Activated CD4-positive, alpha-beta T cell treated with anti-CD3 and anti-CD28 coated beads, Interleukin-2, amount 10 ng/mL, durations not matched to agents 7 days and 5 days (primary cell): ENCODE measurements at regions not wholly inside any gene's neighbourhood (a gene's known extent, or its start where the extent isn't known, plus 50 kb on each side); places are given as distances from the start of the nearest gene placed in this dataset.
A peak's percentile ranks its signal among the peaks of the same experiment; 100 is the strongest.
"Not testable (repeated sequence)": the region's sequence is repeated elsewhere in the genome, so short reads cannot be mapped to it uniquely, and the experiment has no call there.

Experiments used
- CTCF ChIA-PET: fragments of 350-600 bp; sonication (Branson Sonifier 250); formaldehyde crosslinking; loops from one replicate; lab custom pipeline; 2021; ENCODE audit warnings: antibody characterized with exemption; lab: Charles Lee
- POLR2A ChIA-PET: fragments of 350-600 bp; sonication (Branson Sonifier 250); formaldehyde crosslinking; loops from one replicate; lab custom pipeline; 2021; ENCODE audit warnings: antibody characterized with exemption; lab: Charles Lee
- DNase-seq: peaks from one replicate; pipeline ENCODE4 v3.0.0-alpha.2; 2020
- H3K27ac Mint-ChIP-seq: one replicate; pipeline ENCODE4 v1.8.0; 2021; ENCODE audit warnings: mild to moderate bottlenecking, moderate library complexity, mixed read lengths
- H3K27me3 Mint-ChIP-seq: one replicate; pipeline ENCODE4 v1.8.0; 2021; ENCODE audit warnings: mixed read lengths
- H3K36me3 Mint-ChIP-seq: one replicate; pipeline ENCODE4 v1.8.0; 2021; ENCODE audit warnings: low read depth, mixed read lengths
- H3K4me1 Mint-ChIP-seq: one replicate; pipeline ENCODE4 v1.8.0; 2021; ENCODE audit warnings: mixed read lengths
- H3K4me3 Mint-ChIP-seq: one replicate; pipeline ENCODE4 v1.8.0; 2021; ENCODE audit warnings: mild to moderate bottlenecking, moderate library complexity, mixed read lengths
- H3K9me3 Mint-ChIP-seq: one replicate; pipeline ENCODE4 v1.8.0; 2021; ENCODE audit warnings: mixed read lengths

DNA sequence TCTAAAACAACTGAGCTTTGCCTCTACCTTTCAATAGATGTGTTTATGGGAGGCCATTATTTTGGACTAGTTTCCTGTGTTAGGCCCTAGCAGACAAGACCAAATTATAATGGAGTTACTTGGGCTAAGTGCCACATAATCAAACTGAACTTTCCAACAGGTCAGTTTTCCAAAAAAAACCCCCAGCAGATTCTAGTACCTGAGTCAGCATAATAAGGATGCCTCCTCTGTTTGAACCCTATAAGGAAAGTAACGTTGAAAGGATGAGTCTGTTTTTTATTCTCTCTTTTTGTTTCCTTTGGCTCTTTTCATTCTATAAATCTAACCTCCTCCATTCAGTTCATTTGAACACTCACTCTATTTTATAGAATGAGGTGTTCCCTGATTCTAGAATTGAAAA is 148.1 kb upstream of the FAM3C start:
- peaks cover 3% of the 10 kb centered on the region for H3K9me3 Mint-ChIP-seq
- no peak for DNase-seq
- H3K27me3 Mint-ChIP-seq = no peaks in the 10 kb centered on the region
- ChIA-PET POLR2A (no interaction called here), CTCF (interaction anchor here (0.6 to 2.3 kb wide), 5 partner anchors 14 to 177 kb away, joined by 4 to 15 read pairs (median 6); partner anchors contain the start of gene FAM3C)
- no peak overlapping the region for H3K27ac Mint-ChIP-seq
- peaks cover 3% of the 10 kb centered on the region for H3K36me3 Mint-ChIP-seq
- peaks cover 32% of the 10 kb centered on the region for H3K4me1 Mint-ChIP-seq
- no peak overlapping the region for H3K4me3 Mint-ChIP-seq

DNA sequence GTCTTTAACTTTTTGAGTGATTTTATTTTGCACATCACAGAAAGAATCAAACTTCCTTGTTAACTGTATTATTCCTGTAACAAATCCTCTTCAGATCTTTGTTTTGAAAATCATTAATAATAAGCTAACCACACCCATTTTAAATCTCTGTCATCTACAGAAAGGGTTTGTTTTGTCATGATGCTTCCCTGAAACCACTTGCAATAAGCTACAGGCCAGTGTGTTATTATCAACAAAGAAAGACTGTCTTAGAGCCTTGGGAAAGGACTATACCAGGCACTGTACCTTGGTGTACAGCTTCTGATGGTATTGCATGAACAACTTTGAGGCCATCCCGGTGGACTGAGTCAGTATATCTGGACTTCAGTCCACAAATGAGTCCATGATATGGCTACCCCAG is 145.3 kb upstream of the FAM3C start:
- H3K36me3 Mint-ChIP-seq = peaks cover 7% of the 10 kb centered on the region
- H3K4me1 Mint-ChIP-seq = peaks cover 32% of the 10 kb centered on the region
- ChIA-PET CTCF (interaction anchor here (1.2 kb wide), 1 partner anchor 11 kb away, joined by 6 read pairs; no protein-coding TSS in a partner anchor), POLR2A (no interaction called here)
- no peak overlapping the region for H3K4me3 Mint-ChIP-seq
- peaks cover 10% of the 10 kb centered on the region for H3K9me3 Mint-ChIP-seq
- no peak for DNase-seq
- H3K27ac Mint-ChIP-seq = no peak overlapping the region
- peaks cover 3% of the 10 kb centered on the region for H3K27me3 Mint-ChIP-seq

DNA sequence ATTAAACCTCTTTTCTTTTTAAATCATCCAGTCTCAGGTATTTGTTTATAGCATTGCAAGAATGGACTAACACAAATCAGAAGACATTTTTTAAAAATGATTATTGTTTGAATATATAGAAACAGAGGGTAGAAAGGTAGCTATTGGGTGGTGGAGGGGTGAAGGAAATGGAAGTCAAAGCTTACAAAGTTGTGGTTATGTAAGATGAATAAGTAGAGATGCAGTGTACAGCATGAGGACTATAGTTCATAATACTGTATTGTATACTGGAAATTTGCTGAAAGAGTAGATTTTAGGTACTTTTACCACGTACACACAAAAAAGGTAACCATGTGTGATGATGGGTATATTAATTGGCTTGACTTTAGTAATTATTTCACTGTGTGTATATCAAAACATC is 144.0 kb upstream of the FAM3C start:
- Mint-ChIP-seq H3K27ac (no peak overlapping the region), H3K36me3 (peaks cover 4% of the 10 kb centered on the region), H3K4me1 (peaks cover 21% of the 10 kb centered on the region), H3K9me3 (peaks cover 7% of the 10 kb centered on the region), H3K27me3 (peaks cover 3% of the 10 kb centered on the region), H3K4me3 (no peak overlapping the region)
- ChIA-PET CTCF (interaction anchor here (1.0 to 1.1 kb wide), 2 partner anchors 9 to 13 kb away, joined by 3 to 8 read pairs; no protein-coding TSS in a partner anchor), POLR2A (no interaction called here)
- DNase-seq = no peak

DNA sequence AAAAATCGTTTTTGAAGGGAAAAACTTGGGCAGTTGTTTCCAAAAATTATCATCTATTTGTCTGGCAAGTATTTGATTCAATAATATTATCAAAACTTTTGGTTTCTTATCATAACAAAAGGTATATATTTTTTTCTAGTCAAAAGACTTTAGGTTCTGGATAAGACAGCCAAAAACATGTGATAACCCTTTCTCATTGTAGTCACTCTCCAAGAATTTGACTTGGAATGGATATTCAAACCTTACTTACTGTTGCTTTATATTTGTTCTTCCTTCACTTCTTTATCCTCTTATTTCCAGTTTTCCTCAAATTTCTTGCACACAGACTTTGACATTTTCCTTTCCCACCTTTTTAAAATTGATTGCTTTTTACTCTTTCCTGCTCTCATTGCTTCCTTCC is 140.9 kb upstream of the FAM3C start:
- POLR2A ChIA-PET = no interaction called here
- CTCF ChIA-PET = interaction anchor here (1.4 to 1.7 kb wide), 2 partner anchors 37 to 141 kb away, joined by 3 to 7 read pairs; partner anchors contain the start of gene FAM3C
- Mint-ChIP-seq H3K9me3 (peaks cover 7% of the 10 kb centered on the region), H3K4me1 (peaks cover 6% of the 10 kb centered on the region), H3K36me3 (peaks cover 5% of the 10 kb centered on the region), H3K4me3 (no peak overlapping the region), H3K27me3 (peaks cover 6% of the 10 kb centered on the region), H3K27ac (no peak overlapping the region)
- DNase-seq = no peak

GRCh38 chr7:121531175-121532070 is 135.3 kb upstream of the FAM3C start:
- H3K27ac Mint-ChIP-seq = peak overlapping the region; percentile 79
- no peaks in the 10 kb centered on the region for H3K9me3 Mint-ChIP-seq
- no peak overlapping the region for H3K4me3 Mint-ChIP-seq
- ChIA-PET POLR2A (no interaction called here), CTCF (interaction anchor here (0.6 to 2.6 kb wide), 11 partner anchors 7 to 176 kb away, joined by 3 to 13 read pairs (median 4); partner anchors contain the start of gene FAM3C)
- H3K4me1 Mint-ChIP-seq = peaks cover 29% of the 10 kb centered on the region
- H3K36me3 Mint-ChIP-seq = peaks cover 6% of the 10 kb centered on the region
- DNase-seq = no peak
- H3K27me3 Mint-ChIP-seq = peaks cover 4% of the 10 kb centered on the region

DNA sequence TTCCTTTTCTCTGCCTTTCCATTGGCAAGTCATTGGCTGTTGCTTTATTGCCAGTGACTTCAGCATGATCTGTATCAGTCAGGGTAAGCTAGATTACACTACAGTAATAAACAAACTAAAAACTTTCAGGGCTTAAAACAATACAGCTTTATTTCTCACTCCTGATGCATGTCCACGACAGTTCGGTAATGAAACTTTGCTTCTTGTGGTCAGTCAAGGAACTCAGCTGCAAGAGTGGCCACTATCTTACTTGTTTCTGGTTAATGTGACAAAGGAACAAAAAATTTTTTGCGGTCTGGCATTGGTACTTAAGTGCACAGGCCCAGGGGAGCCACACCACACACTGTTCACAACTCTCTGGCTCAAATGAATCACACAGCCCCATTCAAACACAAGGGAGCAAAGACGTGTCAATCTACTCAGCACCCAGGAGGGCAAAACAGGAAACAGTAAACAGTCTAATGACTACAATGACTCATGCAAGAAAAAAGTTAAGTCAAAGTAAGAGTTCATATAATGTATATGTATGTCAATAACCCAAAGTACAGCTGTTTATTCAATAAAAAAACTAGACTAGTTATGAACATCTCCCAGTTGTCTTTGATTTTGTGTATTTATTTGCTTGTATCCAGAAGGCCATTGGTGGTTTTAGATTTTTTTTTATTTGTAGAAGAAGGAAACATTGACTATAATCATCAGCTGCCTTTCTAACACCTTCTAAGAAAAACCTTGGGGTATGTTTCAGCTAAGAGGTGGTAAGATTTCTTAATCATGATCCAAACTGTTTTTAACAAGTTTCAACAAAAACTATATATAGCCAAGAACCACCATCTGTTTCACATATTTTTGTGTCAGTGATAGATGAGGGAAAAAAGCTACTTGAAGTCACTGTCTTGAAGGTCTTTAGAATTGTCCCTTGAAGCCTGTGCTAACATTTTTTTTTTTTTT is 134.4 kb upstream of the FAM3C start:
- Mint-ChIP-seq H3K4me1 (peaks cover 29% of the 10 kb centered on the region), H3K27me3 (peaks cover 4% of the 10 kb centered on the region), H3K9me3 (no peaks in the 10 kb centered on the region), H3K36me3 (peaks cover 6% of the 10 kb centered on the region), H3K4me3 (no peak overlapping the region), H3K27ac (peak overlapping the region; percentile 79)
- ChIA-PET POLR2A (no interaction called here), CTCF (interaction anchor here (0.6 to 2.6 kb wide), 12 partner anchors 8 to 175 kb away, joined by 3 to 13 read pairs (median 4); partner anchors contain the start of gene FAM3C)
- DNase-seq = peak; percentile 52

DNA sequence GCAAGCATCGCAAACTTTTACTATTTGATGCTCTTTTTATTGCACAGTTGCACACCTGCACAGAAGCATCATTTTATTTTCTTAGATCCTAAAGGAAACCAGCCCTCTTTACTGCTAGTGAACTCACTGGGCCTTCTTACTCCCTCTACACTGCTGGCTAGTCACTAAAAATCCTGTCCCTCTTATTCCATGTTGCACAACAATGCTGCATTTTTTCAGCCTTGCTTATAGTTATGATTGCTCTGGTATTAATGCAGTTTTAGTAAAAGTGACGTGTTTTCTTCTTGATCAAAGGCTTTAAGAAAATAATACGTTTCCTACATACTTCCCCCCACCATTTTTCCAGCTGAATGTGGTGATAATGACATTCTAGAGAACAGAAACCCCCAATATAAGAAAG is 132.9 kb upstream of the FAM3C start:
- CTCF ChIA-PET = no interaction called here

DNA sequence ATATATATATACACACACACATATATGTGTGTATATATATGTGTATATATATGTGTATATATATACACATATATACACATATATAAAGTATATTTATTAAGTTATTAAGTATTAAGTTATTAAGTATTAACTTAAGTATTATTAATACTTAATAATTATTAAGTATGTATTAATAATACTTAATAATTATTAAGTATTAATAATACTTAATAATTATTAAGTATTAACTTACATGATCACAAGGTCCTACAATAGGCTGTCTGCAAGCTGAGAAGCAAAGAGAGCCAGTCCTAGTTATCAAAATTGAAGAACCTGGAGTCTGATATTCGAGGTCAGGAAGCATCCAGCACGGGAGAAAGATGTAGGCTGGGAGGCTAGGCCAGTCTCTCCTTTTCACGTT is 130.1 kb upstream of the FAM3C start:
- H3K9me3 Mint-ChIP-seq, POLR2A ChIA-PET, H3K36me3 Mint-ChIP-seq, H3K4me3 Mint-ChIP-seq, DNase-seq, H3K27me3 Mint-ChIP-seq, H3K27ac Mint-ChIP-seq: not testable (repeated sequence)
- CTCF ChIA-PET = interaction anchor here (1.0 kb wide), 1 partner anchor 14 kb away, joined by 3 read pairs; no protein-coding TSS in a partner anchor
- peaks cover 27% of the 10 kb centered on the region for H3K4me1 Mint-ChIP-seq

More for the DNA sequence above, 132.9 kb upstream of the FAM3C start:
- Mint-ChIP-seq H3K36me3 (peaks cover 6% of the 10 kb centered on the region), H3K4me1 (peaks cover 29% of the 10 kb centered on the region), H3K4me3 (no peak overlapping the region), H3K27me3 (no peaks in the 10 kb centered on the region), H3K9me3 (no peaks in the 10 kb centered on the region), H3K27ac (no peak overlapping the region)
- DNase-seq = no peak
- POLR2A ChIA-PET = no interaction called here

GRCh38 chr7:121525155-121525819 is 129.2 kb upstream of the FAM3C start:
- Mint-ChIP-seq H3K9me3 (no peaks in the 10 kb centered on the region), H3K27ac (no peak overlapping the region), H3K4me1 (peaks cover 26% of the 10 kb centered on the region), H3K27me3 (no peaks in the 10 kb centered on the region), H3K4me3 (no peak overlapping the region), H3K36me3 (no peaks in the 10 kb centered on the region)
- CTCF ChIA-PET = interaction anchor here (1.4 kb wide), 1 partner anchor 24 kb away, joined by 4 read pairs; no protein-coding TSS in a partner anchor
- no peak for DNase-seq
- POLR2A ChIA-PET = no interaction called here

DNA sequence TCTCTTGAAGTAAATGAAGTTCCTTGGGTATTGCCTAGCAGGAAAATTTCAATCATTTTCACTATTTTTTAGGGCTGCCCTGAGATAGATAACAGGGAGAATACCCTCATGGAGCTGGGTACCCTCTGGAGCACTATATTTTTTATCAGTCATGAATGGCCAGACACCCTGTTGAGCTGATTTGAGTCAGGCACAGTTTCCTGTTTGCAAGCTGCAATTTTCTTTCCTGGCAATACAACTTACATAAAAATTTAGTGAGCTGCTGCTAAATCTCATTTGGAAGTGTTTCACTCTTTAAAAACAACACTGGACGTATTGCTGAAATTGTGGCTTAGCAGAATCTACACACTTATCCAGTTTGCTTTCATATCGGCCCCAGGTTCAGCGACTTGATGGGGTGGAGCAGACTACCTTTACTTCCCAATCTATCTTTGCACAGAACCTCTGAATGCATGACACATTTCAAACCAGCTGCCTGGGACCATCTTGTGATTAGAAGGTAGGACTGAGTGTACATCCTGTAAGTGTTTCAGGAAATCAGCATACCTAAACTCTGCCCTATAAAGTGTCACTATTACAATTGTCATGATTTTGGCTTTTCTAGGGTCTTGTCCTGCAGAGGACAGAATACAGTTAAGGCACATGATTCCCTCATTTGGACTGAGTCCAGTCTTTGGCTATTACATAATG is 125.7 kb upstream of the FAM3C start:
- Mint-ChIP-seq H3K36me3 (no peaks in the 10 kb centered on the region), H3K9me3 (peaks cover 4% of the 10 kb centered on the region), H3K4me3 (no peak overlapping the region), H3K4me1 (peaks cover 16% of the 10 kb centered on the region), H3K27ac (no peak overlapping the region), H3K27me3 (no peaks in the 10 kb centered on the region)
- ChIA-PET POLR2A (no interaction called here), CTCF (no interaction called here)
- DNase-seq = no peak

GRCh38 chr7:121520911-121521310 is 124.8 kb upstream of the FAM3C start:
- CTCF ChIA-PET = interaction anchor here (1.7 kb wide), 1 partner anchor 125 kb away, joined by 8 read pairs; the partner anchor contains the start of gene FAM3C
- peaks cover 4% of the 10 kb centered on the region for H3K9me3 Mint-ChIP-seq

More at GRCh38 chr7:121520911-121521310, 124.8 kb upstream of the FAM3C start:
- POLR2A ChIA-PET = no interaction called here
- no peaks in the 10 kb centered on the region for H3K36me3 Mint-ChIP-seq
- no peak overlapping the region for H3K4me3 Mint-ChIP-seq
- peaks cover 16% of the 10 kb centered on the region for H3K4me1 Mint-ChIP-seq
- no peaks in the 10 kb centered on the region for H3K27me3 Mint-ChIP-seq
- H3K27ac Mint-ChIP-seq = no peak overlapping the region
- no peak for DNase-seq
